Loucy (cell line): ENCODE measurements at regions not wholly inside any gene's neighbourhood (a gene's known extent, or its start where the extent isn't known, plus 50 kb on each side); places are given as distances from the start of the nearest gene placed in this dataset.
"Not testable (repeated sequence)": the region's sequence is repeated elsewhere in the genome, so short reads cannot be mapped to it uniquely, and the experiment has no call there.

ENCODE experiments used
- H2AFZ ChIP-seq: fragments of 200-600 bp; sonication (generic); 2 replicates; pipeline ENCODE4 v1.6.0; 2016; ENCODE audit warnings: antibody characterized with exemption, mild to moderate bottlenecking, low read length, moderate library complexity
- H3F3A ChIP-seq: fragments of 200-600 bp; 2 replicates; pipeline ENCODE4 v1.6.0; 2016; ENCODE audit warnings: antibody characterized with exemption, low read depth, mild to moderate bottlenecking
- H3K27me3 ChIP-seq: fragments of 200-600 bp; sonication (generic); 2 replicates; pipeline ENCODE4 v1.6.1; 2014; ENCODE audit warnings: low read length, mild to moderate bottlenecking; ENCODE audit not compliant: insufficient read depth, poor library complexity, severe bottlenecking
- H3K36me3 ChIP-seq: fragments of 200-600 bp; sonication (generic); 2 replicates; pipeline ENCODE4 v1.6.1; 2016; ENCODE audit warnings: low read length; ENCODE audit not compliant: insufficient read depth
- H3K4me1 ChIP-seq: fragments of 200-600 bp; sonication (generic); 2 replicates; pipeline ENCODE4 v1.5.1; 2014; ENCODE audit warnings: low read length, mild to moderate bottlenecking; ENCODE audit not compliant: insufficient read depth, poor library complexity, severe bottlenecking
- H3K4me2 ChIP-seq: fragments of 200-600 bp; sonication (generic); 2 replicates; pipeline ENCODE4 v1.6.0; 2014; ENCODE audit warnings: antibody characterized with exemption, low read length, low read depth, mild to moderate bottlenecking; ENCODE audit not compliant: poor library complexity, severe bottlenecking
- H3K4me3 ChIP-seq: fragments of 200-600 bp; sonication (generic); 2 replicates; pipeline ENCODE4 v1.5.1; 2014; ENCODE audit warnings: low read length, mild to moderate bottlenecking, mixed read lengths; ENCODE audit not compliant: poor library complexity, severe bottlenecking
- H3K79me2 ChIP-seq: fragments of 200-600 bp; sonication (generic); 2 replicates; pipeline ENCODE4 v1.6.1; 2014; ENCODE audit warnings: low read length; ENCODE audit not compliant: insufficient read depth
- H3K9ac ChIP-seq: fragments of 200-600 bp; sonication (generic); 2 replicates; pipeline ENCODE4 v1.6.0; 2014; ENCODE audit warnings: mild to moderate bottlenecking, low read depth, low read length, moderate library complexity; ENCODE audit not compliant: poor library complexity, severe bottlenecking
- H3K9me2 ChIP-seq: fragments of 200-600 bp; sonication (generic); replicated peaks from 2 replicates; pipeline ENCODE4 v1.6.1; 2016; ENCODE audit warnings: low read depth, low read length, mixed read lengths
- H3K9me3 ChIP-seq: fragments of 200-600 bp; sonication (generic); 2 replicates; pipeline ENCODE4 v1.6.1; 2014; ENCODE audit warnings: mild to moderate bottlenecking, antibody characterized with exemption, low read length, low read depth; ENCODE audit not compliant: insufficient read depth
- H4K20me1 ChIP-seq: fragments of 200-600 bp; sonication (generic); 2 replicates; pipeline ENCODE4 v1.6.0; 2014; ENCODE audit warnings: antibody characterized with exemption, low read length, mild to moderate bottlenecking; ENCODE audit not compliant: insufficient read depth, poor library complexity, severe bottlenecking
- EZH2phosphoT487 ChIP-seq: fragments of 200-600 bp; IDR thresholded peaks from 2 replicates; pipeline ENCODE4 v1.6.1; 2018; ENCODE audit warnings: antibody characterized with exemption, mild to moderate bottlenecking, moderate library complexity, borderline replicate concordance
- TF ChIP-seq, protein P1 (sequence below): fragments of 200-600 bp; sonication (generic); conservative IDR thresholded peaks from 2 replicates; pipeline ENCODE4 v1.5.1; 2014; ENCODE audit warnings: mild to moderate bottlenecking, antibody characterized with exemption, low read length

- Histone ChIP-seq H3K9me2 (no peaks in the 10 kb centered on the region), H4K20me1 (no peaks in the 10 kb centered on the region), H3K9me3 (no peaks in the 10 kb centered on the region), H3K4me1 (no peaks in the 10 kb centered on the region), H3K4me3 (no peak overlapping the region), H3F3A (no peaks in the 10 kb centered on the region), H3K27me3 (no peaks in the 10 kb centered on the region), H3K9ac (no peak overlapping the region), H2AFZ (no peak overlapping the region), H3K79me2 (no peaks in the 10 kb centered on the region), H3K4me2 (no peak overlapping the region), H3K36me3 (no peaks in the 10 kb centered on the region)
- TF ChIP-seq, protein P1, sequence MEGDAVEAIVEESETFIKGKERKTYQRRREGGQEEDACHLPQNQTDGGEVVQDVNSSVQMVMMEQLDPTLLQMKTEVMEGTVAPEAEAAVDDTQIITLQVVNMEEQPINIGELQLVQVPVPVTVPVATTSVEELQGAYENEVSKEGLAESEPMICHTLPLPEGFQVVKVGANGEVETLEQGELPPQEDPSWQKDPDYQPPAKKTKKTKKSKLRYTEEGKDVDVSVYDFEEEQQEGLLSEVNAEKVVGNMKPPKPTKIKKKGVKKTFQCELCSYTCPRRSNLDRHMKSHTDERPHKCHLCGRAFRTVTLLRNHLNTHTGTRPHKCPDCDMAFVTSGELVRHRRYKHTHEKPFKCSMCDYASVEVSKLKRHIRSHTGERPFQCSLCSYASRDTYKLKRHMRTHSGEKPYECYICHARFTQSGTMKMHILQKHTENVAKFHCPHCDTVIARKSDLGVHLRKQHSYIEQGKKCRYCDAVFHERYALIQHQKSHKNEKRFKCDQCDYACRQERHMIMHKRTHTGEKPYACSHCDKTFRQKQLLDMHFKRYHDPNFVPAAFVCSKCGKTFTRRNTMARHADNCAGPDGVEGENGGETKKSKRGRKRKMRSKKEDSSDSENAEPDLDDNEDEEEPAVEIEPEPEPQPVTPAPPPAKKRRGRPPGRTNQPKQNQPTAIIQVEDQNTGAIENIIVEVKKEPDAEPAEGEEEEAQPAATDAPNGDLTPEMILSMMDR: no peak
- TF ChIP-seq EZH2phosphoT487: no peak
Observed at GRCh38 chr7:25738528-25738927, 413.5 kb upstream of the NFE2L3 start.

DNA sequence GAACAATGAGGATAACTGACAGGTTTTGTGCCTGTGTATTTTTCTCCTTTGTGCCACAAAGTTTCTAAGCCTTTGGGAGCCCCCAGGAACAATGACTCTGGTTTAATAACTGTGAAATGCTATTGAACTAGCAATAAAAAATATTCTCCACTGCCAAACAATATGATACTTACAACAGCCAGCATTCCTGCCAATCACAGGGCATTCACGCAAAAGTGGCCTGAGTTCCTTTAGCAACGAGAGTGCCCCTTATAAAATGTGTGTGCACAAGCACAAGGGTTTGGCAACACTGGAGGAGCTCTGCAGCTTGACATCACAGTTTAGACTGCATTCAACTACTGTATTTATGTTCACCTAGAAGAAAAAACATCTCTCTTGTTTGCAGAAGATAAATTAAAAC, 412.9 kb upstream of the NFE2L3 start:
- no peak for TF ChIP-seq EZH2phosphoT487
- TF ChIP-seq, protein P1: no peak
- no peaks in the 10 kb centered on the region for H3K9me3 ChIP-seq
- H2AFZ ChIP-seq: no peak overlapping the region
- no peak overlapping the region for H3K9ac ChIP-seq
- no peaks in the 10 kb centered on the region for H3K79me2 ChIP-seq
- no peak overlapping the region for H3K4me2 ChIP-seq
- H3K27me3 ChIP-seq: no peaks in the 10 kb centered on the region
- no peaks in the 10 kb centered on the region for H3K4me1 ChIP-seq
- H3K9me2 ChIP-seq: no peaks in the 10 kb centered on the region
- H3F3A ChIP-seq: no peaks in the 10 kb centered on the region
- H3K36me3 ChIP-seq: no peaks in the 10 kb centered on the region
- no peaks in the 10 kb centered on the region for H4K20me1 ChIP-seq
- H3K4me3 ChIP-seq: no peak overlapping the region

DNA sequence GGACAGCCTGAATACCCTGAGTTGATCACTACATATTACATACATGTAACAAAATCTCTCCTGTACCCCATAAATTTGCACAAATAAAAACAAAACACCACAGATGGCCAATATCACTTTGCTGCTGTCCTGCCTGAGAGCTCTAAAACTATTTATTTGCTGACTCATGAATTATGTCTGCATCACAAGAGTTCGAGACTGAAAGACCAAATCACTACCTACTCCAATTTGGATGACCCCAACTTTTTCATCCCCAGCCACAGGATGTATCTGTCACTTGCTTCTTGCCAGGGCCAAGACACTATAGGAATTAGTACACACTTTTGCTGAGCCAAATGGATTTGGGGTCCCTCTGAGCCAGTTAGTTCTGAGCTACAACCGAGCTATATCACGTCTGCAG, 409.7 kb upstream of the NFE2L3 start:
- Histone ChIP-seq H3K4me3 (no peak overlapping the region), H3K9me3 (no peaks in the 10 kb centered on the region), H4K20me1 (no peaks in the 10 kb centered on the region), H3K4me2 (no peak overlapping the region), H2AFZ (no peak overlapping the region), H3K36me3 (no peaks in the 10 kb centered on the region), H3K27me3 (no peaks in the 10 kb centered on the region), H3K9ac (no peak overlapping the region), H3K9me2 (no peaks in the 10 kb centered on the region), H3K79me2 (no peaks in the 10 kb centered on the region), H3K4me1 (no peaks in the 10 kb centered on the region), H3F3A (no peaks in the 10 kb centered on the region)
- no peak for TF ChIP-seq EZH2phosphoT487
- TF ChIP-seq, protein P1: no peak

GRCh38 chr7:25743670-25744451, 408.1 kb upstream of the NFE2L3 start:
- H3K9me2 ChIP-seq, H3K27me3 ChIP-seq, H4K20me1 ChIP-seq, H3K79me2 ChIP-seq, H2AFZ ChIP-seq, H3K9me3 ChIP-seq, H3K4me3 ChIP-seq, H3K4me2 ChIP-seq, H3K36me3 ChIP-seq, H3F3A ChIP-seq, H3K4me1 ChIP-seq, H3K9ac ChIP-seq: not testable (repeated sequence)
